ENCODE measurements at regions not wholly inside any gene's neighbourhood (a gene's known extent, or its start where the extent isn't known, plus 50 kb on each side); places are given as distances from the start of the nearest gene placed in this dataset.
"Not testable (repeated sequence)": the region's sequence is repeated elsewhere in the genome, so short reads cannot be mapped to it uniquely, and the experiment has no call there.

- Histone ChIP-seq H3K4me2 (ENCODE audit: low read length) (no peak overlapping the region), H4K20me1 (ENCODE audit: insufficient read depth, low read length) (no peaks in the 10 kb centered on the region), H2AFZ (ENCODE audit: low read length) (no peak overlapping the region), H3K36me3 (ENCODE audit: insufficient read depth, low read length) (no peaks in the 10 kb centered on the region), H3K9me3 (ENCODE audit: low read length) (no peaks in the 10 kb centered on the region), H3K4me1 (ENCODE audit: insufficient read depth, low read length, poor library complexity, severe bottlenecking) (no peaks in the 10 kb centered on the region), H3K79me2 (ENCODE audit: insufficient read depth, low read depth, low read length) (no peaks in the 10 kb centered on the region), H3K4me3 (ENCODE audit: low read depth, low read length, poor library complexity, severe bottlenecking) (no peak overlapping the region), H3K9me2 (ENCODE audit: insufficient read depth, low read length) (no peaks in the 10 kb centered on the region), H3K27ac (ENCODE audit: low read depth, low read length, poor library complexity, severe bottlenecking) (no peak overlapping the region)
- no TSS peak for BruUV-seq (replicated peaks)
- no peak for TF ChIP-seq CTCF (conservative IDR thresholded peaks at IDR 0.05; ENCODE audit: low read length)
- TF ChIP-seq EZH2phosphoT487 (IDR thresholded peaks at IDR 0.05; ENCODE audit: borderline replicate concordance, low read depth, low read length): no peak
- no peak for DNase-seq (ENCODE audit: low spot score)
- intact Hi-C loops (cut with micrococcal nuclease; ENCODE audit: unreplicated experiment): no loop called here
- CTCF ChIA-PET (ENCODE audit: unreplicated experiment): no interaction called here
- POLR2A ChIA-PET: interaction anchor here (0.7 kb wide), 2 partner anchors 768 to 1440 kb away, joined by 3 read pairs; no protein-coding TSS in a partner anchor
Measured at GRCh38 chr5:158039441-158039840, 180.5 kb upstream of the CLINT1 start.

- H3K79me2 ChIP-seq (ENCODE audit: insufficient read depth, low read depth, low read length); intact Hi-C loops (cut with micrococcal nuclease; ENCODE audit: unreplicated experiment); H3K36me3 ChIP-seq (ENCODE audit: insufficient read depth, low read length); DNase-seq (ENCODE audit: low spot score); H3K4me2 ChIP-seq (ENCODE audit: low read length); BruUV-seq (replicated peaks); H3K27ac ChIP-seq (ENCODE audit: low read depth, low read length, poor library complexity, severe bottlenecking); H3K9me3 ChIP-seq (ENCODE audit: low read length); H4K20me1 ChIP-seq (ENCODE audit: insufficient read depth, low read length); H2AFZ ChIP-seq (ENCODE audit: low read length); H3K9me2 ChIP-seq (ENCODE audit: insufficient read depth, low read length); POLR2A ChIA-PET; CTCF ChIA-PET (ENCODE audit: unreplicated experiment); H3K4me1 ChIP-seq (ENCODE audit: insufficient read depth, low read length, poor library complexity, severe bottlenecking); H3K4me3 ChIP-seq (ENCODE audit: low read depth, low read length, poor library complexity, severe bottlenecking): not testable (repeated sequence)
Measured at GRCh38 chr5:158036983-158037595, 178.1 kb upstream of the CLINT1 start.

- H3K4me2 ChIP-seq (ENCODE audit: low read length); H3K4me3 ChIP-seq (ENCODE audit: low read depth, low read length, poor library complexity, severe bottlenecking); POLR2A ChIA-PET; H4K20me1 ChIP-seq (ENCODE audit: insufficient read depth, low read length); H3K27ac ChIP-seq (ENCODE audit: low read depth, low read length, poor library complexity, severe bottlenecking); H3K79me2 ChIP-seq (ENCODE audit: insufficient read depth, low read depth, low read length); H3K9me3 ChIP-seq (ENCODE audit: low read length); H3K4me1 ChIP-seq (ENCODE audit: insufficient read depth, low read length, poor library complexity, severe bottlenecking); intact Hi-C loops (cut with micrococcal nuclease; ENCODE audit: unreplicated experiment); BruUV-seq (replicated peaks); H3K9me2 ChIP-seq (ENCODE audit: insufficient read depth, low read length); CTCF ChIA-PET (ENCODE audit: unreplicated experiment); DNase-seq (ENCODE audit: low spot score); H2AFZ ChIP-seq (ENCODE audit: low read length); H3K36me3 ChIP-seq (ENCODE audit: insufficient read depth, low read length): not testable (repeated sequence)
Measured at GRCh38 chr5:158034586-158034985, 175.6 kb upstream of the CLINT1 start.

GRCh38 chr5:158033724-158034123 is 174.8 kb upstream of the CLINT1 start:
- Histone ChIP-seq H3K27ac (ENCODE audit: low read depth, low read length, poor library complexity, severe bottlenecking) (no peak overlapping the region), H3K9me3 (ENCODE audit: low read length) (0 out of 2 replicates have a peak, but pooled peaks cover 4% of the 10 kb centered on the region), H3K4me1 (ENCODE audit: insufficient read depth, low read length, poor library complexity, severe bottlenecking) (no peaks in the 10 kb centered on the region), H3K36me3 (ENCODE audit: insufficient read depth, low read length) (no peaks in the 10 kb centered on the region), H2AFZ (ENCODE audit: low read length) (no peak overlapping the region), H3K4me2 (ENCODE audit: low read length) (no peak overlapping the region), H4K20me1 (ENCODE audit: insufficient read depth, low read length) (no peaks in the 10 kb centered on the region), H3K9me2 (ENCODE audit: insufficient read depth, low read length) (no peaks in the 10 kb centered on the region), H3K4me3 (ENCODE audit: low read depth, low read length, poor library complexity, severe bottlenecking) (no peak overlapping the region), H3K79me2 (ENCODE audit: insufficient read depth, low read depth, low read length) (no peaks in the 10 kb centered on the region)
- CTCF ChIA-PET (ENCODE audit: unreplicated experiment): no interaction called here
- POLR2A ChIA-PET: no interaction called here
- no peak for DNase-seq (ENCODE audit: low spot score)
- TF ChIP-seq EZH2phosphoT487 (IDR thresholded peaks at IDR 0.05; ENCODE audit: borderline replicate concordance, low read depth, low read length) (no peak), CTCF (conservative IDR thresholded peaks at IDR 0.05; ENCODE audit: low read length) (no peak)
- intact Hi-C loops (cut with micrococcal nuclease; ENCODE audit: unreplicated experiment): no loop called here
- no TSS peak for BruUV-seq (replicated peaks)
